Testis (tissue), 2 donors: ENCODE measurements at regions not wholly inside any gene's neighbourhood (a gene's known extent, or its start where the extent isn't known, plus 50 kb on each side); places are given as distances from the start of the nearest gene placed in this dataset.

Experiments
- DNase-seq: peaks from one replicate; pipeline ENCODE4 v3.0.0-alpha.2; 2019
- H3K27ac ChIP-seq, 2 donors: fragments of 200-600 bp; sonication (generic); one replicate each; pipeline ENCODE4 v1.5.1; 2019
- H3K27me3 ChIP-seq: fragments of 200-600 bp; sonication (generic); one replicate; pipeline ENCODE4 v1.5.1; 2019
- H3K36me3 ChIP-seq: fragments of 200-600 bp; sonication (generic); one replicate; pipeline ENCODE4 v1.5.1; 2017; ENCODE audit warnings: low read depth; ENCODE audit errors: missing control alignments
- H3K4me1 ChIP-seq: fragments of 200-600 bp; sonication (generic); one replicate; pipeline ENCODE4 v1.5.1; 2019
- H3K4me3 ChIP-seq, 2 donors: fragments of 200-600 bp; sonication (generic); one replicate each; pipeline ENCODE4 v1.5.1; 2017 to 2019
- H3K9me3 ChIP-seq: fragments of 200-600 bp; sonication (generic); one replicate; pipeline ENCODE4 v1.5.1; 2017
- CTCF ChIP-seq, 3 experiments: fragments of 450-650 bp in 2 of 3; fragments of 200-600 bp in 1 of 3; sonication (generic) in 1 of 3; IDR thresholded peaks; one replicate each; pipeline ENCODE4 v1.5.1; 2016 to 2019; ENCODE audit warnings: antibody characterized with exemption in 3 of 3, mild to moderate bottlenecking in 2 of 3, moderate library complexity in 1 of 3
- POLR2A ChIP-seq: fragments of 450-650 bp; IDR thresholded peaks from one replicate; pipeline ENCODE4 v1.6.1; 2017; ENCODE audit warnings: antibody characterized with exemption, mild to moderate bottlenecking, moderate library complexity
- WGBS, 2 donors: methylation state at CpG; one replicate each; pipeline ENCODE4 v1.1.5; 2018; 5-methylcytosine and 5-hydroxymethylcytosine counted together
- intact Hi-C: fragments of 100-400 bp; cut with DNase I; formaldehyde crosslinking; loops from one replicate; pipeline ENCODE4 v1.15.1; 2023; ENCODE audit warnings: low total_unique reads

GRCh38 chr2:183267148-183267827, 143.0 kb downstream of the NUP35 start:
- Histone ChIP-seq H3K36me3 (no peaks in the 10 kb centered on the region), H3K27ac (no peak overlapping the region), H3K4me1 (no peaks in the 10 kb centered on the region), H3K4me3 (no peak overlapping the region), H3K9me3 (no peaks in the 10 kb centered on the region), H3K27me3 (no peaks in the 10 kb centered on the region)
- intact Hi-C loops = no loop called here
- no peak for TF ChIP-seq CTCF (IDR thresholded peaks at IDR 0.05)
- TF ChIP-seq POLR2A = no peak
- no peak for DNase-seq
- WGBS, 2 donors = 94 to 97% methylated on average over 4 to 5 of the region's 5 CpGs

- H3K36me3 ChIP-seq = no peaks in the 10 kb centered on the region
- no peaks in the 10 kb centered on the region for H3K9me3 ChIP-seq
- H3K4me1 ChIP-seq = no peaks in the 10 kb centered on the region
- H3K4me3 ChIP-seq = no peak overlapping the region
- no peak for TF ChIP-seq POLR2A
- no peak for TF ChIP-seq CTCF (IDR thresholded peaks at IDR 0.05)
- DNase-seq = no peak
- WGBS, 2 donors = 12 to 27% methylated on average over 4 of the region's 4 CpGs
- intact Hi-C loops = no loop called here
- no peak overlapping the region for H3K27ac ChIP-seq
- H3K27me3 ChIP-seq = no peaks in the 10 kb centered on the region
Measured at GRCh38 chr2:183269956-183270355, 145.7 kb downstream of the NUP35 start.

GRCh38 chr2:183283209-183283608, 159.0 kb downstream of the NUP35 start:
- H3K36me3 ChIP-seq = no peaks in the 10 kb centered on the region
- no peaks in the 10 kb centered on the region for H3K4me1 ChIP-seq
- no peak for DNase-seq
- TF ChIP-seq POLR2A = no peak
- no peak for TF ChIP-seq CTCF (IDR thresholded peaks at IDR 0.05)
- no peak overlapping the region for H3K4me3 ChIP-seq
- 82 to 93% methylated on average over 2 of the region's 2 CpGs for WGBS, 2 donors
- intact Hi-C loops = no loop called here
- H3K27me3 ChIP-seq = no peaks in the 10 kb centered on the region
- no peak overlapping the region for H3K27ac ChIP-seq
- no peaks in the 10 kb centered on the region for H3K9me3 ChIP-seq

- Histone ChIP-seq H3K27ac (no peak overlapping the region), H3K36me3 (no peaks in the 10 kb centered on the region), H3K4me3 (no peak overlapping the region), H3K4me1 (no peaks in the 10 kb centered on the region), H3K9me3 (no peaks in the 10 kb centered on the region), H3K27me3 (no peaks in the 10 kb centered on the region)
- intact Hi-C loops = no loop called here
- TF ChIP-seq POLR2A (no peak), CTCF (IDR thresholded peaks at IDR 0.05) (no peak)
- DNase-seq = no peak
Measured at GRCh38 chr2:183284606-183285005, 160.4 kb downstream of the NUP35 start.

- Histone ChIP-seq H3K27ac (no peak overlapping the region), H3K9me3 (no peaks in the 10 kb centered on the region), H3K36me3 (no peaks in the 10 kb centered on the region), H3K27me3 (no peaks in the 10 kb centered on the region), H3K4me3 (no peak overlapping the region), H3K4me1 (no peaks in the 10 kb centered on the region)
- no peak for DNase-seq
- intact Hi-C loops = no loop called here
- TF ChIP-seq POLR2A (no peak), CTCF (IDR thresholded peaks at IDR 0.05) (no peak)
- 35 to 80% methylated on average over 2 of the region's 2 CpGs for WGBS, 2 donors
Measured at GRCh38 chr2:183291436-183291835, 167.2 kb downstream of the NUP35 start.
